Sigmoid colon (tissue), 6 donors: ENCODE measurements at regions not wholly inside any gene's neighbourhood (a gene's known extent, or its start where the extent isn't known, plus 50 kb on each side); places are given as distances from the start of the nearest gene placed in this dataset.

Experiments
- DNase-seq: peaks from one replicate; pipeline ENCODE4 v3.0.0-alpha.2; 2019
- H3K27ac ChIP-seq, 4 donors: fragments of 200-600 bp; sonication (generic); one replicate each; pipeline ENCODE4 v1.5.1; 2016 to 2019; ENCODE audit warnings: mild to moderate bottlenecking in 1 of 4
- H3K27me3 ChIP-seq, 3 donors: fragments of 200-600 bp; sonication (generic); one replicate each; pipeline ENCODE4 v1.5.1; 2019; ENCODE audit warnings: mild to moderate bottlenecking in 1 of 3
- H3K36me3 ChIP-seq, 4 donors: fragments of 200-600 bp; sonication (generic); one replicate each; pipeline ENCODE4 v1.5.1; 2016 to 2019
- H3K4me1 ChIP-seq, 4 donors: fragments of 200-600 bp; sonication (generic); one replicate each; pipeline ENCODE4 v1.5.1; 2017 to 2019
- H3K4me3 ChIP-seq, 4 donors: fragments of 200-600 bp; sonication (generic); one replicate each; pipeline ENCODE4 v1.5.1; 2017 to 2019; ENCODE audit warnings: mild to moderate bottlenecking in 2 of 4, moderate library complexity in 1 of 4
- H3K9me3 ChIP-seq, 4 donors: fragments of 200-600 bp in 3 of 4; sonication (generic) in 3 of 4; one replicate each; pipeline versions ENCODE4 v1.5.1 to v1.6.1; 2013 to 2019
- EP300 ChIP-seq, 4 donors: sonication (generic); formaldehyde crosslinking; IDR thresholded peaks; one replicate each; pipeline ENCODE4 v1.6.1; 2017; ENCODE audit warnings: antibody characterized with exemption in 4 of 4
- POLR2A ChIP-seq, 2 donors: fragments of 450-650 bp; IDR thresholded peaks; one replicate each; pipeline ENCODE4 v1.6.1; 2016; ENCODE audit warnings: antibody characterized with exemption in 2 of 2, mild to moderate bottlenecking in 2 of 2, moderate library complexity in 2 of 2
- POLR2AphosphoS5 ChIP-seq, 4 donors: sonication (generic); formaldehyde crosslinking; IDR thresholded peaks; one replicate each; pipeline ENCODE4 v1.6.1; 2017; ENCODE audit warnings: antibody characterized with exemption in 4 of 4
- WGBS, 2 donors: extraction: QIAGEN DNeasy Blood & Tissue Kit; methylation state at CpG; one replicate each; pipeline ENCODE4 v1.1.7; 2013; 5-methylcytosine and 5-hydroxymethylcytosine counted together
- intact Hi-C: fragments of 100-400 bp; cut with DNase I; formaldehyde crosslinking; loops from one replicate; pipeline ENCODE4 v1.15.1; 2023
- TF ChIP-seq, protein P1 (sequence below), 4 experiments: fragments of 450-650 bp in 3 of 4; fragments of 200-600 bp in 1 of 4; IDR thresholded peaks; one replicate each; pipeline ENCODE4 v1.5.1; 2016 to 2019; ENCODE audit warnings: antibody characterized with exemption in 4 of 4, mild to moderate bottlenecking in 3 of 4, moderate library complexity in 2 of 4
- donor health status: healthy with polysubstance abuse.
- donor health status: healthy.

DNA sequence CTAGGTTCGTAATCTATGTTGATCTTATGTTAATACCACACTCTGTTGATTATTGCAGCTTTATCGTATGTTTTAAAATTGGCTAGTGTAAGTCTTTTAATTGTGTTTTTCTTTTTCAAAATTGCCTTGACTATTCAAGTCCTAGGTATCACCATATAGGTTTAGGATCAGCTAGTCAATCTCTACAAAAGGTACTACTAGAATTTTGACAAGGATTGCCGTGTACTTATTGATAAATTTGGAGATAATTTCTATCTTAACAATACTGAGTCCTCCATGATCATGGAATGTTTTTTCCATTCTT lies 117.9 kb upstream of the PRSS3 start:
- intact Hi-C loops, result loop anchor here (5.0 kb wide), 1 partner anchor 45 kb away; no protein-coding TSS in a partner anchor
- Histone ChIP-seq H3K27me3 (no peaks in the 10 kb centered on the region), H3K4me3 (peak overlapping the region; percentile 57 to 70 (median 64)), H3K4me1 (peaks cover 0 to 21% (median 11%) of the 10 kb centered on the region in 4 donors), H3K36me3 (no peaks in the 10 kb centered on the region), H3K27ac (peak overlapping the region; percentile 87 to 92 (median 90)), H3K9me3 (no peaks in the 10 kb centered on the region)
- TF ChIP-seq, protein P1, sequence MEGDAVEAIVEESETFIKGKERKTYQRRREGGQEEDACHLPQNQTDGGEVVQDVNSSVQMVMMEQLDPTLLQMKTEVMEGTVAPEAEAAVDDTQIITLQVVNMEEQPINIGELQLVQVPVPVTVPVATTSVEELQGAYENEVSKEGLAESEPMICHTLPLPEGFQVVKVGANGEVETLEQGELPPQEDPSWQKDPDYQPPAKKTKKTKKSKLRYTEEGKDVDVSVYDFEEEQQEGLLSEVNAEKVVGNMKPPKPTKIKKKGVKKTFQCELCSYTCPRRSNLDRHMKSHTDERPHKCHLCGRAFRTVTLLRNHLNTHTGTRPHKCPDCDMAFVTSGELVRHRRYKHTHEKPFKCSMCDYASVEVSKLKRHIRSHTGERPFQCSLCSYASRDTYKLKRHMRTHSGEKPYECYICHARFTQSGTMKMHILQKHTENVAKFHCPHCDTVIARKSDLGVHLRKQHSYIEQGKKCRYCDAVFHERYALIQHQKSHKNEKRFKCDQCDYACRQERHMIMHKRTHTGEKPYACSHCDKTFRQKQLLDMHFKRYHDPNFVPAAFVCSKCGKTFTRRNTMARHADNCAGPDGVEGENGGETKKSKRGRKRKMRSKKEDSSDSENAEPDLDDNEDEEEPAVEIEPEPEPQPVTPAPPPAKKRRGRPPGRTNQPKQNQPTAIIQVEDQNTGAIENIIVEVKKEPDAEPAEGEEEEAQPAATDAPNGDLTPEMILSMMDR (IDR thresholded peaks at IDR 0.05), result no peak
- TF ChIP-seq EP300 (IDR thresholded peaks at IDR 0.05), result no peak
- no peak for TF ChIP-seq POLR2AphosphoS5 (IDR thresholded peaks at IDR 0.05)
- no peak for TF ChIP-seq POLR2A (IDR thresholded peaks at IDR 0.05)
- DNase-seq, result no peak
- WGBS, 2 donors, result 34 to 41% methylated on average over 3 of the region's 3 CpGs

GRCh38 chr9:33677961-33678360 lies 117.4 kb upstream of the PRSS3 start:
- Histone ChIP-seq H3K27me3 (no peaks in the 10 kb centered on the region), H3K4me1 (peaks cover 0 to 21% (median 11%) of the 10 kb centered on the region in 4 donors), H3K36me3 (no peaks in the 10 kb centered on the region), H3K9me3 (no peaks in the 10 kb centered on the region), H3K4me3 (peak overlapping the region in 1 of 4 donors; percentile 70), H3K27ac (peak overlapping the region in 2 of 4 donors; percentile 87 to 92)
- 66 to 90% methylated on average over 3 of the region's 3 CpGs for WGBS, 2 donors
- intact Hi-C loops, result loop anchor here (5.0 kb wide), 1 partner anchor 44 kb away; no protein-coding TSS in a partner anchor
- DNase-seq, result no peak
- TF ChIP-seq, protein P1 (IDR thresholded peaks at IDR 0.05), result no peak
- TF ChIP-seq EP300 (IDR thresholded peaks at IDR 0.05) (no peak), POLR2A (IDR thresholded peaks at IDR 0.05) (no peak), POLR2AphosphoS5 (IDR thresholded peaks at IDR 0.05) (no peak)

GRCh38 chr9:33682551-33682950 lies 112.8 kb upstream of the PRSS3 start:
- H3K27ac ChIP-seq, result no peak overlapping the region
- TF ChIP-seq POLR2A (IDR thresholded peaks at IDR 0.05) (no peak), POLR2AphosphoS5 (IDR thresholded peaks at IDR 0.05) (no peak), EP300 (IDR thresholded peaks at IDR 0.05) (no peak)
- TF ChIP-seq, protein P1 (IDR thresholded peaks at IDR 0.05), result no peak
- H3K27me3 ChIP-seq, result no peaks in the 10 kb centered on the region
- H3K9me3 ChIP-seq, result no peaks in the 10 kb centered on the region
- intact Hi-C loops, result no loop called here
- no peaks in the 10 kb centered on the region for H3K36me3 ChIP-seq
- no peak overlapping the region for H3K4me3 ChIP-seq
- 91 to 96% methylated on average over 3 of the region's 3 CpGs for WGBS, 2 donors
- peaks cover 0 to 12% (median 6%) of the 10 kb centered on the region in 4 donors for H3K4me1 ChIP-seq
- DNase-seq, result no peak

DNA sequence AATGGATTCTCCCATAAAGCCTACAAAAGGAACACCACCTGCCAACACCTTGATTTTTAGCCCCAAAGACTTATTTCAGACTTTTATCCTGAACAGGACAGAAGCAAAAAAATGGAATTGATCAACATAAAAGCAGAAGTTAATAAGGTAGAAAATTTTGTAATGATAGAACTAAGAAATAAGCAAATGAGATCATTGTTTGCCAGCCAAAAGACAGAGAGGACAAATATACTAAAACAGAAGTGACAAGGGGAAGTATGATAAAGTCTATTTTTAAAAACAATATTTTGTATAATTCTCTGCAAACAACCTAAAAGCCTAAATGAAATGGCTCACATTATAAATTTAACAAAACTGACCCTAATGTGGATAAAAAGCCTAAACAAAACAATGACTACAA lies 110.5 kb upstream of the PRSS3 start:
- no peak overlapping the region for H3K27ac ChIP-seq
- H3K9me3 ChIP-seq, result no peaks in the 10 kb centered on the region
- no peaks in the 10 kb centered on the region for H3K36me3 ChIP-seq
- no peaks in the 10 kb centered on the region for H3K4me1 ChIP-seq
- TF ChIP-seq POLR2A (IDR thresholded peaks at IDR 0.05) (no peak), POLR2AphosphoS5 (IDR thresholded peaks at IDR 0.05) (no peak), EP300 (IDR thresholded peaks at IDR 0.05) (no peak)
- TF ChIP-seq, protein P1 (IDR thresholded peaks at IDR 0.05), result no peak
- intact Hi-C loops, result no loop called here
- no peak overlapping the region for H3K4me3 ChIP-seq
- no peaks in the 10 kb centered on the region for H3K27me3 ChIP-seq
- no peak for DNase-seq

DNA sequence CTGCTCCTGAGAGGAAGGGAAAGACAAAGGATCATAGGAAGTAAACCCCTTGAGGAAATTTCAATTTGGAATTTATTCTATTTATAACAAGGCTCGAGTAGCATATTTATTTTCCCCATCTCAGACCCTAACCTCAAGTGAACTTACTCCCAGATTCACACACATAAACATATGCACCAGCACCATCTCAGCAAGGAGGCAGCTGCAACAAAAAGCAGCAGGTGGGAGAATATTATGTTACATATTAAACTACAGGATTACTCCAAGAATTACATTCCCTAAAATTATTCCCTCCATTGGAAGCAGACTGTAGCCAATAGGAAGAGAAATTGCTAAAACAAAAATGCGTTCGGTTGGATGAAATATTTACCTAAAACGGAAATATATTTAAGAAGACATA lies 108.4 kb upstream of the PRSS3 start:
- intact Hi-C loops, result no loop called here
- no peak for TF ChIP-seq POLR2AphosphoS5 (IDR thresholded peaks at IDR 0.05)
- no peak for TF ChIP-seq POLR2A (IDR thresholded peaks at IDR 0.05)
- TF ChIP-seq EP300 (IDR thresholded peaks at IDR 0.05), result no peak
- TF ChIP-seq, protein P1 (IDR thresholded peaks at IDR 0.05), result no peak
- no peaks in the 10 kb centered on the region for H3K36me3 ChIP-seq
- WGBS, 2 donors, result 77% methylated on average over 4 of the region's 4 CpGs
- H3K27ac ChIP-seq, result no peak overlapping the region
- no peak for DNase-seq
- H3K27me3 ChIP-seq, result no peaks in the 10 kb centered on the region
- H3K4me1 ChIP-seq, result no peaks in the 10 kb centered on the region
- H3K9me3 ChIP-seq, result no peaks in the 10 kb centered on the region
- H3K4me3 ChIP-seq, result no peak overlapping the region
